ENCODE measurements at regions not wholly inside any gene's neighbourhood (a gene's known extent, or its start where the extent isn't known, plus 50 kb on each side); places are given as distances from the start of the nearest gene placed in this dataset.

DNA sequence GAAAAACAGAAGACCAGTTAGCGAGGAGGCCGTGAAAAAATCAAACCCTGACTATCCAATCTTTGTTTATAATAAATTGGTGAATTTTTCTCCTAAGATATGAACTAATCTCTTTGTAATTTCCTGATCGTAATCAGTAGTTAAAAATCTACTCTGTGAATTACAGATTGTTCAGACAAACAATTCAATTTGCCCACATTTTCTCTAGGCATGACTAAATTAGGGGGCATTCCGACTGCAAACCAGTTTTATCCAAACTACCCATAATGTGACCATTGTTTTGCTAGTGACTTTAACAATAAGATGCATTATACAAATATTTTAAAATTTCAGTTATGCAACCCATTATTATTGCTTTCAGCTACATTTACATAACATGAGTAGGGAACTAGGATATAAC, 546.9 kb upstream of the ADAMTS5 start:
- TF ChIP-seq, protein P1, sequence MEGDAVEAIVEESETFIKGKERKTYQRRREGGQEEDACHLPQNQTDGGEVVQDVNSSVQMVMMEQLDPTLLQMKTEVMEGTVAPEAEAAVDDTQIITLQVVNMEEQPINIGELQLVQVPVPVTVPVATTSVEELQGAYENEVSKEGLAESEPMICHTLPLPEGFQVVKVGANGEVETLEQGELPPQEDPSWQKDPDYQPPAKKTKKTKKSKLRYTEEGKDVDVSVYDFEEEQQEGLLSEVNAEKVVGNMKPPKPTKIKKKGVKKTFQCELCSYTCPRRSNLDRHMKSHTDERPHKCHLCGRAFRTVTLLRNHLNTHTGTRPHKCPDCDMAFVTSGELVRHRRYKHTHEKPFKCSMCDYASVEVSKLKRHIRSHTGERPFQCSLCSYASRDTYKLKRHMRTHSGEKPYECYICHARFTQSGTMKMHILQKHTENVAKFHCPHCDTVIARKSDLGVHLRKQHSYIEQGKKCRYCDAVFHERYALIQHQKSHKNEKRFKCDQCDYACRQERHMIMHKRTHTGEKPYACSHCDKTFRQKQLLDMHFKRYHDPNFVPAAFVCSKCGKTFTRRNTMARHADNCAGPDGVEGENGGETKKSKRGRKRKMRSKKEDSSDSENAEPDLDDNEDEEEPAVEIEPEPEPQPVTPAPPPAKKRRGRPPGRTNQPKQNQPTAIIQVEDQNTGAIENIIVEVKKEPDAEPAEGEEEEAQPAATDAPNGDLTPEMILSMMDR (IDR thresholded peaks at IDR 0.05): no peak
- TF ChIP-seq EZH2 (IDR thresholded peaks at IDR 0.05): no peak
- no peak for TF ChIP-seq EZH2phosphoT487 (IDR thresholded peaks at IDR 0.05)
